Ovary (tissue), 3 donors: ENCODE measurements at regions not wholly inside any gene's neighbourhood (a gene's known extent, or its start where the extent isn't known, plus 50 kb on each side); places are given as distances from the start of the nearest gene placed in this dataset.

Source experiments
- CTCF ChIP-seq, 3 donors: fragments of 450-650 bp in 2 of 3; fragments of 200-600 bp in 1 of 3; IDR thresholded peaks; one replicate each; pipeline versions ENCODE4 v1.5.1 to v1.8.0; 2016 to 2022; ENCODE audit warnings: antibody characterized with exemption in 3 of 3, mild to moderate bottlenecking in 1 of 3
- POLR2A ChIP-seq: fragments of 450-650 bp; IDR thresholded peaks from one replicate; pipeline ENCODE4 v1.6.1; 2017; ENCODE audit warnings: antibody characterized with exemption, mild to moderate bottlenecking, moderate library complexity
- donor health status: DM: no; HTN: no; CAD: no.

GRCh38 chr5:112529525-112529924 is 110.4 kb upstream of the EPB41L4A start:
- TF ChIP-seq POLR2A (no peak), CTCF (IDR thresholded peaks at IDR 0.05) (no peak)
